A673 (cell line): ENCODE measurements at regions not wholly inside any gene's neighbourhood (a gene's known extent, or its start where the extent isn't known, plus 50 kb on each side); places are given as distances from the start of the nearest gene placed in this dataset.

Experiments used
- BruUV-seq: library from RNA; stranded (reverse); fragments of 400-500 nt; replicated peaks from 2 replicates; lab custom pipeline; 2021; lab: Mats Ljungman, UMichigan
- CTCF ChIA-PET: fragments of 300-600 bp; sonication (Branson Sonifier 250); formaldehyde crosslinking; loops from one replicate; lab custom pipeline; 2022; ENCODE audit warnings: antibody characterized with exemption; lab: Charles Lee
- POLR2A ChIA-PET: fragments of 300-600 bp; sonication (Branson Sonifier 250); formaldehyde crosslinking; loops from one replicate; lab custom pipeline; 2022; ENCODE audit warnings: antibody characterized with exemption; ENCODE audit not compliant: low non-redundant PET; lab: Charles Lee
- DNase-seq: peaks from one replicate; pipeline ENCODE4 v3.0.0-alpha.2; 2015; ENCODE audit warnings: low spot score
- H3K27ac ChIP-seq: fragments of 200-600 bp; sonication (generic); 2 replicates; pipeline ENCODE4 v1.5.1; 2016; ENCODE audit warnings: mixed run types, low read depth, mild to moderate bottlenecking, mixed read lengths, antibody characterized with exemption, low read length; ENCODE audit not compliant: poor library complexity, severe bottlenecking
- H3K27me3 ChIP-seq: fragments of 200-600 bp; sonication (generic); replicated peaks from 2 replicates; pipeline ENCODE4 v1.6.1; 2017; ENCODE audit warnings: mixed run types, low read depth, mild to moderate bottlenecking, mixed read lengths, antibody characterized with exemption, low read length; ENCODE audit not compliant: insufficient read depth, poor library complexity
- H3K36me3 ChIP-seq: fragments of 200-600 bp; sonication (generic); 2 replicates; pipeline ENCODE4 v1.6.1; 2016; ENCODE audit warnings: mixed run types, mild to moderate bottlenecking, mixed read lengths, antibody characterized with exemption, low read length; ENCODE audit not compliant: insufficient read depth, poor library complexity, severe bottlenecking
- H3K4me1 ChIP-seq: fragments of 200-600 bp; sonication (generic); 2 replicates; pipeline ENCODE4 v1.6.1; 2017; ENCODE audit warnings: mixed run types, mild to moderate bottlenecking, mixed read lengths, antibody characterized with exemption, low read length; ENCODE audit not compliant: insufficient read depth, poor library complexity, severe bottlenecking
- H3K4me3 ChIP-seq: fragments of 200-600 bp; sonication (generic); 2 replicates; pipeline ENCODE4 v1.5.1; 2016; ENCODE audit warnings: low read depth, mixed run types, mild to moderate bottlenecking, mixed read lengths, low read length; ENCODE audit not compliant: poor library complexity, severe bottlenecking
- H3K9me3 ChIP-seq: fragments of 200-600 bp; sonication (generic); 2 replicates; pipeline ENCODE4 v1.6.1; 2016; ENCODE audit warnings: mixed run types, low read depth, mild to moderate bottlenecking, mixed read lengths, antibody characterized with exemption, low read length; ENCODE audit not compliant: poor library complexity, severe bottlenecking
- EZH2 ChIP-seq: fragments of 200-600 bp; sonication (generic); IDR thresholded peaks from 2 replicates; pipeline ENCODE4 v1.6.1; 2017; ENCODE audit warnings: borderline replicate concordance, low read depth, mild to moderate bottlenecking, mixed read lengths, antibody characterized with exemption, low read length; ENCODE audit not compliant: poor library complexity, severe bottlenecking
- intact Hi-C: fragments of 100-400 bp; cut with micrococcal nuclease; formaldehyde crosslinking; loops from one replicate; pipeline ENCODE4 v1.10.0; 2022; ENCODE audit not compliant: unreplicated experiment
- TF ChIP-seq, protein P1 (sequence below): fragments of 300-800, 200-600 bp; sonication (generic); conservative IDR thresholded peaks from 2 replicates; pipeline ENCODE4 v1.5.1; 2017; ENCODE audit warnings: low read depth, mild to moderate bottlenecking, antibody characterized with exemption, low read length, moderate library complexity, mixed read lengths

DNA sequence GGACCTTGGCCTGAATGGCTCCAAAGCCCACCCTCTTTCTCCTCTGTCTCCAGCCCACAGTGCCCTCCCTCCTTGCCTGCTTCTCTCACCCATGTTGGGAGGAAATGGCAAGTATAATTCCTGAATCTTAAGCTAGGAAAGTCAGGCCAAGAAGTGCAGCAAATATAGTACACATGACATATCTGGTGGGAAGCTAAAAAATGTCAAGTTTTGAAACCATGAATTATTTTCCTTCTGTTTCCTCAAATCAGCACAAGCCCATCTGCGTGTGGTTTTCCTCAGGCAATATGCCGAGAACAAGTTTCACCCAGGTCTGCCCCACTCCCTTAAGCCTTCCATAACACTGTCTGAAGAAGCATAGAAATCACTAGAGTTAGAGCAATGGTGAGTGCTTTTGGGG, 502.8 kb upstream of the CDH11 start:
- no peak overlapping the region for H3K27ac ChIP-seq
- H3K4me1 ChIP-seq: peaks cover 8% of the 10 kb centered on the region
- BruUV-seq: no TSS peak
- POLR2A ChIA-PET: no interaction called here
- no peaks in the 10 kb centered on the region for H3K36me3 ChIP-seq
- CTCF ChIA-PET: no interaction called here
- H3K27me3 ChIP-seq: no peaks in the 10 kb centered on the region
- TF ChIP-seq, protein P1, sequence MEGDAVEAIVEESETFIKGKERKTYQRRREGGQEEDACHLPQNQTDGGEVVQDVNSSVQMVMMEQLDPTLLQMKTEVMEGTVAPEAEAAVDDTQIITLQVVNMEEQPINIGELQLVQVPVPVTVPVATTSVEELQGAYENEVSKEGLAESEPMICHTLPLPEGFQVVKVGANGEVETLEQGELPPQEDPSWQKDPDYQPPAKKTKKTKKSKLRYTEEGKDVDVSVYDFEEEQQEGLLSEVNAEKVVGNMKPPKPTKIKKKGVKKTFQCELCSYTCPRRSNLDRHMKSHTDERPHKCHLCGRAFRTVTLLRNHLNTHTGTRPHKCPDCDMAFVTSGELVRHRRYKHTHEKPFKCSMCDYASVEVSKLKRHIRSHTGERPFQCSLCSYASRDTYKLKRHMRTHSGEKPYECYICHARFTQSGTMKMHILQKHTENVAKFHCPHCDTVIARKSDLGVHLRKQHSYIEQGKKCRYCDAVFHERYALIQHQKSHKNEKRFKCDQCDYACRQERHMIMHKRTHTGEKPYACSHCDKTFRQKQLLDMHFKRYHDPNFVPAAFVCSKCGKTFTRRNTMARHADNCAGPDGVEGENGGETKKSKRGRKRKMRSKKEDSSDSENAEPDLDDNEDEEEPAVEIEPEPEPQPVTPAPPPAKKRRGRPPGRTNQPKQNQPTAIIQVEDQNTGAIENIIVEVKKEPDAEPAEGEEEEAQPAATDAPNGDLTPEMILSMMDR: no peak
- no peak for TF ChIP-seq EZH2
- H3K9me3 ChIP-seq: no peaks in the 10 kb centered on the region
- no peak overlapping the region for H3K4me3 ChIP-seq
- intact Hi-C loops: no loop called here
- no peak for DNase-seq

DNA sequence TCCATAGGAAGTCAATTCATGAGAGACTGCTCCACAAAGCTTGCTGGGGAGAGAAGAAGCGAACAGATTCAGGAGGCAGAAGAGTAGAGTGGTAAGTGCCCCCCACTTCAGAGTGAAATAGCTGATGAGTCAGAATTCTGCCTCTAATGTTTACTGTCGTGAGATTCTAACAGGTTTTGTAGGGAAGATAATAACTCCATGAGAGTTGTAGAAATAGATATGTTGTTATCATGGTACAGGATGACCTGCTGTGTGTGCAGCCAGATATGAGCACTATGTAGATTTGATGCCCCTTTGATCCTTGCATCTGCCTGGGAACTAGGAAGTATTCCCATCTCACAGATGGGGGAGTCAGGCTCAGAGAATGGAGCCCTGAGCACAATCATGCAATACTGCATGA, 502.4 kb upstream of the CDH11 start:
- H3K36me3 ChIP-seq: no peaks in the 10 kb centered on the region
- CTCF ChIA-PET: no interaction called here
- no peak overlapping the region for H3K4me3 ChIP-seq
- intact Hi-C loops: no loop called here
- H3K9me3 ChIP-seq: no peaks in the 10 kb centered on the region
- H3K4me1 ChIP-seq: peaks cover 12% of the 10 kb centered on the region
- no peak for DNase-seq
- no peak overlapping the region for H3K27ac ChIP-seq
- POLR2A ChIA-PET: no interaction called here
- TF ChIP-seq, protein P1: no peak
- no peak for TF ChIP-seq EZH2
- H3K27me3 ChIP-seq: no peaks in the 10 kb centered on the region
- no TSS peak for BruUV-seq

DNA sequence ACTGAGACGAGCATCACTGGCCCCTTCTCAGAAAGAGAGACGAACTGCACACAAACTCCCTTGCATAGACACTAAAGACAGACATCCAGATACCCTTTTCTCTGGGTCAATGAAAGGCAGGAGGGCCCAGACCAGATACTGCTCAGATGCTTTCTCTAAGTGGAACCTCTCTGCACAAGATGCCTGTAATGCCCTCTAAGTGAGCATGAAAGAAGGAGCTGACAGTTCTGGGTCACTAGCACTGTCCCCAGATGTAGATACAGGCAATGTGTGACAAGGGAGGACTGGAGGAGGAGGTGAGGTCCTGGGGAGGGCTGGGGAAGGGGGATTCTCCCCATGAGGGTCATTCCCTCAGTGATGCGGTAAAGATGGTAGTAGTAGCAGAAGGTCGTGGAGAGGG, 501.0 kb upstream of the CDH11 start:
- no peak overlapping the region for H3K4me3 ChIP-seq
- no peak overlapping the region for H3K27ac ChIP-seq
- H3K27me3 ChIP-seq: no peaks in the 10 kb centered on the region
- no peak for TF ChIP-seq EZH2
- TF ChIP-seq, protein P1: no peak
- intact Hi-C loops: no loop called here
- H3K9me3 ChIP-seq: no peaks in the 10 kb centered on the region
- POLR2A ChIA-PET: no interaction called here
- H3K4me1 ChIP-seq: peaks cover 26% of the 10 kb centered on the region
- no peaks in the 10 kb centered on the region for H3K36me3 ChIP-seq
- CTCF ChIA-PET: no interaction called here
- no TSS peak for BruUV-seq
- DNase-seq: no peak
